Breast epithelium (tissue), 3 donors: ENCODE measurements at regions not wholly inside any gene's neighbourhood (a gene's known extent, or its start where the extent isn't known, plus 50 kb on each side); places are given as distances from the start of the nearest gene placed in this dataset.

ENCODE experiments used
- CTCF ChIP-seq, 3 donors: fragments of 450-650 bp; IDR thresholded peaks; one replicate each; pipeline ENCODE4 v1.5.1; 2016 to 2017; ENCODE audit warnings: antibody characterized with exemption in 3 of 3, mild to moderate bottlenecking in 3 of 3, moderate library complexity in 3 of 3
- POLR2AphosphoS5 ChIP-seq, 3 donors: sonication (generic); formaldehyde crosslinking; IDR thresholded peaks; one replicate each; pipeline ENCODE4 v1.6.1; 2017; ENCODE audit warnings: antibody characterized with exemption in 3 of 3

- TF ChIP-seq CTCF (IDR thresholded peaks at IDR 0.05) (no peak), POLR2AphosphoS5 (IDR thresholded peaks at IDR 0.05) (no peak)
Observed at GRCh38 chr4:120202222-120202621, 135.6 kb upstream of the MAD2L1 start.
